Posterior vena cava (tissue), 2 donors: ENCODE measurements at regions not wholly inside any gene's neighbourhood (a gene's known extent, or its start where the extent isn't known, plus 50 kb on each side); places are given as distances from the start of the nearest gene placed in this dataset.

Experiments
- DNase-seq: peaks from one replicate; pipeline ENCODE4 v3.0.0-alpha.2; 2020; ENCODE audit warnings: low spot score
- intact Hi-C, 2 donors: fragments of 100-400 bp; cut with DNase I; formaldehyde crosslinking; loops; one replicate each; pipeline versions ENCODE4 v1.14.1 to v1.14.2; 2022 to 2023
- donor health status: DM: yes; HTN: yes; CAD: no.
- donor health status: DM: yes; HTN: yes; CAD: no.

DNA sequence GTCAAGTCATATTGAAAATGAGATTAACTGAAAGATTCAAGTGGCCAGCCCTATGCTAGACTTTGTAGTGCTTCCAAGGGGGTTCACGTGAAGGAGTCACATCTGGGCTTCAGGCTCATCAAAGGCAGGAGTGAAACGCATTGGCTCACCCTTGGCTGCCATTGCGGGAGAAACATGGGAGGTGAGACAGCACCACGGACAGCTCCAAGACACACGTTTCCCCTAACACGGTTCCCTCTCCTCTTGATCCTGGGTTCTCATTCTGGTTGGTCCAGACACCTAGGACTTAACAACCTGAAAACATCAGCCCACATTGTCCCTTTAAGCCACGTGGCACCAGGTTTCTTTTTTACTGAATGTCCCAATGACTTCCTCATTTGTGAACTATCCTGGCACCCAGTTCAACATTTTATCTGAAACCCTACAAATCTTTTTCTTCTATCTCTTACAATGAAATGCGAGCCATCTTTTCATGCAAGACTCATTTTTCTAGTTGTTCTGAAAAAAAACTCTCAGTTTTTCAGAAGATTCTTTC, 279.0 kb upstream of the VCX3A start:
- no peak for DNase-seq
- intact Hi-C loops, result no loop called here

DNA sequence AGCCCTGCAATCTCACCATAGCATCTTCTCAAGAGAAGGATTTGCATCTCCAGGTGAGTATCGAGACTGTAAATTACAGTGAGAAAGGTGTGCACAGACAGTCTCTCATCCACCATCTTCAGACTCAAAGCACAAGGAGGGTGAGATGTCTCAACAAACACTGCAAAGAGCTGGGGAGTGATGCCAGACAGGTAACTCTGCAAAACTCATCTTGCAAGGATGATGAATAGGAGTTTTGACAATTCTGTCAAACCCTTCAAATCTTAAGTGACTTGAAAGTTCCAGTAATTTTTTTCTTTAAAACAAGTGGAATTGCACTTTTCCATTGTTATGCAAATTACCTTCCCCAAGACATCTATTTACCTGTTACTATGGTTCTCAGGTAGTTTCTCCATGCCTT, 277.2 kb upstream of the VCX3A start:
- intact Hi-C loops, result no loop called here
- DNase-seq, result no peak

DNA sequence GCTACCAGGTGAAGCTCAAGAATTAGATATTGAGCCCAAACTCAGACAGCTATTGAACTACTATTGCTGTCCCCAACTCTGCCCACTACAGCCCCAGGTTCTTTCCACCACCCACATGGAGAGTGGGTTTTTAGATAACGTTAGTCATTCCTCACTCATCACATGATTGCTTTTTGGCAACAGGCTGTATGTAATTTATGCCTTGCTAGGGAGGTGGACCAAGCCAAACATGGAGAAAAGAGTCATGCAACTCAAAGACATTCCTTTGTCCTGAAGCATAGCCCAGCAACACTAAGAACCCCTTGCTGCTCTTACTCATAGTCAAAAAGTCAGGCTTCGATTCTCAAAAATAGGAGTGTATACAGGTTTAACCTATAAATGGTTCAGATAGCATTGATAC, 275.9 kb upstream of the VCX3A start:
- intact Hi-C loops, result no loop called here
- no peak for DNase-seq

DNA sequence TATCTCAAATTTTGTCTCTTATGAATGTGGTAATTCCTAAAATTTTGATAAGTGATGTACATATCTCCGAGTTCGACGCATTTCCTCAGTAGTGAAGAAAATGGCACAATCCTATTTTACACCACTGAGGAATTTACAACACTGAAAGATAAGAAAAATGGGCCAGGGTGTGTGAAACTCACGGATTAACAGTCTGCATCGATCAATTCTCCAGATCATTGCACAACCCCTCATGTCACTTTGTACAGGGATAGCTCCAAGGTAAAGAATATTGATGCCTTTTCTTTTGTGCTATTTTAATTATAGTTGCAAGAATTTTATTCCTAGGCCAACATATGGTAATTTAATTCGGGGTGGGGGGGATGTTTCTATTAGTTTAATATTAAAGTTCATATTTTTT, 268.7 kb upstream of the VCX3A start:
- DNase-seq, result no peak
- intact Hi-C loops, result no loop called here

DNA sequence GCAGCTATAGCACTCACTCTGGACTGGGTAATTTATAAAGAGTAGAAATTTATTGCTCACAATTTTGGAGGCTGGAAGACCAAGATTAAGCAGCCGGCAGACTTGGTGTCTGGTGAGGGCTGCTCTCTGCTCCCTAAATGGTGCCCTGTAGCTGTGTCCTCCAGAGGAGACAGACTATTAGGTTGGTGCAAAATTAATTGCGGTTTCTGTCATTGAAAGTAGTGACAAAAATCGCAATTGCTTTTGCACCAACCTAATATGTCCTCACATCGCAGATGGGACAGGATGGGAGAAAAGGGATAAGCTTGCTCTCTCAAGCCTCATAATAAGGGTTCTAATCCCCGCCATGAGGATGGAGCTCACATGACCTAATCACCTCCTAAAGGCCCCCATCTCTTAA, 258.1 kb upstream of the VCX3A start:
- intact Hi-C loops, result no loop called here
- no peak for DNase-seq

DNA sequence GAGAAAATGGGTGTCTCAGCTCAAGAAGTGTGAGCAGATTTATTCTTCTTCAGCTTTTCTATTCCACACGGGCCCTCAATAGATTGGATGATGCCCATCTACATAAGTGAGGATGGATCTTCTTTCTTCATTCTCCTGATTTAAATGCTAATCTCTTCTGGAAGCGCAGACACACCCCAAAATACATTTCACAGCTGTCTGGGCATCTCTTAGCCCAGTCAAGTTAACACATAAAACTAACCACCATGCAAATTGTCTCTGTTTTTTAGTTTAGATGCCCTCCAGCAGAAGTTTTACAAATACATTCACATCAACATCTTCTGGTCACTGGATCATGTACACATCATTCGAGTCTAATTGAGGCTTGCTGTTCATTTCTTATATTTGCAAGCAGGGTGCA, 249.0 kb upstream of the VCX3A start:
- intact Hi-C loops, result no loop called here
- no peak for DNase-seq

DNA sequence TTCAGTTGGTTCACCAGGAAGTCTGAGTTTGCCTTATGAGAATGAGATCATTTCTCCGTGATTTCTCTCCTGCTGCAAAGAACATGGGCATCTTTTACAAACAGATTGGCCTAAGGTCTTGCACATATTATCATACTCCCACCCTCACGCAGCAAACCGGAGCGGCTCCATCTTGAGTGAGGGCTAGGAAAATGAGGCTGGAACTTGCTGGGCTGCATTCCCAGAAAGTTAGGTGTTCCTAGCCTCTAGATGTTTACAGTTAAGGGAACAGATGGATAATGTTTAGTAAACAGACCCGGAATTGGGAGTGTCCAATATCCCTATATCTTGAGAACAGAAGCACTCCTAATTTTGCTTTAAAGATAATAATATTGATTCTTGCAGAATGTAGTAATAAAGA, 247.9 kb upstream of the VCX3A start:
- no peak for DNase-seq
- intact Hi-C loops, result no loop called here

DNA sequence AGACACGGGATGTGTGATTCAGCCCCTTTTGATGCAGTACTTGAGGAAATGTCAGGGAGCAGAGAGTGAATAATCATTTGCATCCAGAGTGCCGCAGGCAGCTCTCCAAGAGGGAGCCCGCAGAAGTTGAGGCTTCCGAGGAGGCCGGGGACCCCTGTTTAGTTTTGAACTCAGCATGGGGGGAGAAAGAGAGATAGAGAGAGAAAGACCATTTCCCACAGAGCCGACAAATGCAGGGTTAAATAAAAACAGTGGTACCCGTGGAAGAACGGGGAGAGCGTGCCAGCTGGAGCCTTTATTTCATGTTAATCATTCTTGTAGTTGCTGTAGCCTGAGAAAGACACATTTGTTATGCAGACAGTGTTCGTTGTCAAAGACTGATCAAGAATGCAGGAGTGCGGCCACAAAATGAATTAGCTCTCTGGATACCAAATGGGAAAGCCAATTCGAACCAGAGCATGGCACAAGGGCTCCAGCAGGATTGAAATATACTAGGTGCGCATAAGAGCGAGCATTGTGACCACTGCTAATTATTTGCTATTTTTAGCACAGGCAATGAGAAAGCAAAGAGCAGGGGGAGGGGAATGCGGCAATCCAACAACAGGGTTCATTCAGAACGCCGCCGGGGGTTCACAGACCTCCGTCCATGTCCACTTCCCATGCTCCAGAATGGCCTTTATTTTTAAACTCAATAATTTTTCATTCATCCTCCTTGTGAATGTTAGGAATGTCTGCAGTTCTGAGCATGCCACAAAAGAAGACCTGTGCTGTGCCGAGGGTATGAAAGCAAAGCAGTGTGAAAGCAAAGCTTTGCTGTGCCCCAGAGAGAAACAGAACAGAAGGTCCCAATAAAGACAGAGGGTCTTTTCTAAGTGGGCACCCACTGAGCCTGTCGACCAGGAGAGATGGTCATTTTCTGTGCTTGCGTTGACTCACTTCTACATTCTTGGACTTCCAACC, 243.9 kb upstream of the VCX3A start:
- intact Hi-C loops, result no loop called here
- DNase-seq, result no peak

DNA sequence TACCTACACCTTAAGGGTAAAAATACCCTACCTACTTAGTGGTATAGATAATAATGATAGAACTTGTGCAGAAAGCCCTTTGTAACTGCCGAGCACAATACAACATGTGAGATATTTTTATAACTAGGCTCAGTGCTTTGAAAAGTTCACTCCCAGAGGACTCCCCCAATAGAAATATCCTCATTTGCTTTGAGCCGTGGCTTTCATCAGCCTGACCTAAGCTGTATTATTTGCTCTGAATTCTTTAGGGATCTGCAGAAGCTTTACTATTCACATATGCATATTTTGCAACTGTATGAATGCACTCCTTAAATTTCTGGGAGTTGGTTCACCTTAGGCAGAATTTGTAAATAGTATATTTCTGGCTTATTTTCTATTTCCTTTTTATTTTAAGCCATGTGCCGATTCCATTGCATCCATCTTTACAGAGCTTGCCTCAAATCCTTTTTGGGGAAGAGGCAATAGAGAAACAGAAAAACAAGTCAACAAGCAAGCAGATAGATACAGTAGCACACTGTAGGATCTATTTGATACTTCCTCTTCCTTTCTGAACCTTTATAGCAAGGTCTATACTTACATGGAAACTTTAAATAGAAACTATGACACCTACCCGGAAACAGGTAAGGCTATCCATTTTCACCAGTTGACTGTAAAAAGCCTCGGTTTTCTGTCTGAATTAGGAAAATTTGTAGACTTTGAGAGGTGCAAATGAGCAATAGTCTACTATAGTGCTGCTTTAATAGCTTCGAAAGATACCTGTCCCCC, 242.5 kb upstream of the VCX3A start:
- DNase-seq, result no peak
- intact Hi-C loops, result no loop called here

DNA sequence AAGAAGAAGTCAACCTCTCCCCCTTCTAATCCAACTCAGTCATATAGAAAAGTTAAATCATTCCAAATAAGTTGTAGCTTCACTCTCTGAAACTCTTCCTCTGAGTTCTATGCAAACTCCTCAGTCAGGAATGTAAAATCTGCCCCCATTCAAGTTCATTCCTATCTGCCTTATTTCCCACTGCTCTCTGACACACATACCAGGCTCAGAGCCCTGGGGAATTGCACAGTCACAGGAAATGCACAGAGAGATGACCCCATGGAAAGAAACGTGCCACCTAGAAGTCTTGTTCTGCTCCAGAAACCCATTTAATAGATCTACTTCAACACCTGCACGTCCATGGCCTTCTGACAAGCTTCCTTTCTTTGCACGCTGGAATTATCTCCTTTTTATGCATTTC, 236.0 kb upstream of the VCX3A start:
- no peak for DNase-seq
- intact Hi-C loops, result no loop called here

DNA sequence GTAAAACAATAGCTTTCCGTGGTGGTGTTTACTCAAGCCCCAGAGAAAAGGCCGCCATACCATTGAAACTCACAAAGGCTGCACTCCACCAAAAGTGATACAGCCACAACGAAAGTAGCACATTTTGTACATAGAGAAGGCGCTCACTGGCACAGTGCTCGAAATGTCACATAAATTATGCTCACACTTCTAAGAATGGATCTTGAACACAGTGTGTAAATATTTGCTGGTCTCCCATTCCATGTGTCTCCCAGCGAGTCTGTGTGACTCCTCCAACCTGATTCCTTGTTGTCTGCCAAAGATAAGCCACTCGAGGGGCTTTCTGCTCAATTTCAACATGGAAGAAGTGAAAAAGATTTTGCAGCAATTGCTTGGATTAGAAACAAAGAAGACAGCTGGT, 234.0 kb upstream of the VCX3A start:
- DNase-seq, result no peak
- intact Hi-C loops, result no loop called here

DNA sequence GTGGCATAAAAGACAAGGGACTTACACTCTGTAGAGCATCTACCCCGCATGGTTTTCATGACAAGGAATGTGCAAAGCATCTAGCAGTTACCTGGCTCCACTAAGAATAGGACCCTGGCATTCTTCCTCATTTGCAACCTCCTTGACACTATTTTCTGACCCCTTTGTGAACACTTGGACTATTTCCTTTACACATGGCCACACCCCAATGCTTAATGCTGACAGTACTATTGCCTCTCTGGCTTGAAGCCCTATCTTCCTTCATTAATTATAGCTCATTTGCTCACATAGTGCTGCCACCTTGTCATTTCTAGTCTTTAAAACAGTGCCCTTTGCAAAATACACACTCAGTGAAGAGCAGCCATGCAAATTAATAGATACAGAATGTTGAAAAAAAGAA, 226.3 kb upstream of the VCX3A start:
- intact Hi-C loops, result no loop called here
- DNase-seq, result no peak

DNA sequence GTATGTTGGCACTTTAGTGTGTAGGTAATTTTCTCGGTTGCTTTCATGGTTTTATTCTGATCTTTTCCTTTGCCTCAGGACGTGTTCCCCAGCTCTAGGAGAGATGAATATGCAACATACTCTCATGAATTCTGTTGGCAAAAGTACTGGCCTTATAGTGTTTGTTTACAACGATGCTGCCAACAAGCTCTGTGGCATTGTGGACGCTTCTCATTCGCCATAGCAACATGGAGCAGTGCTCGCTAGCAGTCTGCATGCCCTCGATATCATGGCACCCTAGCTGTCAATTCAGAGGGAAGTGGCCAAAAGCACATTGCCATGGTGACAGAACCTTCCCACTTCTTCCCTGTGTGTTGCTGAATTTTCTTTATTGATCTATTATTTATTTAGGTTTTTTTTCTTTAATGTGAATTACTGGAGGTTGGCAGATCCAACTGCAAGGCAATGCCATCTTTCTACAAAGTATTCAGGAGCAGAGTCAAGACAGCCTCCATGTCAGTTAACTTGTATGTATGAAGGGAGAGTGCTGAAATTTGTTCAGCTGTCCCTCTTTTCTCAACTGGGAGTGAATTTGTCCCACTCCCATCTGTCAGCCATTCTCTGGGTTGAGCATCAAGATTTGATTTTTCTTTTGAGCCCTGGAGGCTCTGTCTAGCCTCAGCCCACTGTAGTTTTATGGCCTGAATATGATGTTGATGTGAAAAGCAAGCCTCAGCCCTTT, 224.9 kb upstream of the VCX3A start:
- no peak for DNase-seq
- intact Hi-C loops, result no loop called here

DNA sequence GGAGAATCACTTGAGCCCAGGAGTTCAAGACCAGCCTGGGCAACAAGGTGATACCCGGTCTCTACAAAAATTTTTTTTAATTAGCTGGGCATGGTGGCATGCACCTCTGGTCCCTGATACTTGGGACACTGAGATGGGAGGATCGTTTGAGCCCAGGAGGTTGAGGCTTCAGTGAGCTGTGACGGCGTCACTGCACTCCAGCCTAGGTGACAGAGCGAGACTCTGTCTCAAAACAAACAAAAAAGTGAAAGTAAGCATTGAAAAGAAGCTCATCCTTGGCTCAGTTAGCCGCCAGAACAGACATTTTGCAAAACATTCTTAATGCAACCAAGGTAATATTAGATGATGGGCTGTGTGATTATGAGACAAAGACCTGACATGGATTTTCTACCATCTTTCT, 223.3 kb upstream of the VCX3A start:
- intact Hi-C loops, result no loop called here
- DNase-seq, result no peak

DNA sequence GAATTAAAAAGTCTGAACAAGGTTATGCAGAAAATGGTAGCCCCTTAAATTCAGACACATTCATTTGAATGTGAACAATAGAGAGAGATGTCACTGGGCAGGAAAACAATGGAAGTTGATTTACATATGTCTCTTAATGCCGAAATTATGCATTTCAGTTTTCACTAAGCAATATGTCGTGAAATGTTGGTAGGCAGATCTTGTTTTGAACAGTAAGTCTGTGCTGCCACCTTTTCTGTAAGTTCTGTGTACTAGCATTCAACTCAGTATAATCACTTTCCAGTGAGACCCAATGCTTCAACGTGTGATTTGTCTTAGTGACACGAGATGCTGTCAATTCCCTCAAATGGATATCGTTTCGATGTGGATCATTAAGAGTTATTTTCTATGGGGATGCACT, 222.7 kb upstream of the VCX3A start:
- no peak for DNase-seq
- intact Hi-C loops, result no loop called here

DNA sequence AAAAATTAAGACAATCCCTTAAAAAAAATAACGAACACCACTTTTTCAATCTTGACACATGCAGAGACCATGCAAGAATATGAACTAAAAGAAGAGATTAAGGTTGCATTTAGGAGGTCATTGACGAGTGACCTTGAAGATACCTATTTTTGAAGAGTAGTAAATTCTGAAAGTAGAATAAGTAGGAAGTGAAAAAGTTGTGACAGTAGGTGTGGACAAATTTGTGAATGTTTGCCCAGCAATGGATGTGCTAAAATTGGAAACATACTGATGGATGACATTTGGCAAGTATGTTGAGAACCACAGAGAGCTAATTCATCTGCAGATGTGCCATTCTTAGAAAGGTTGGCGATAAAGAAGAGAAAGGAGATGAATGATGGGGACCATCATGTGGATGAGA, 213.7 kb upstream of the VCX3A start:
- no peak for DNase-seq
- intact Hi-C loops, result no loop called here

DNA sequence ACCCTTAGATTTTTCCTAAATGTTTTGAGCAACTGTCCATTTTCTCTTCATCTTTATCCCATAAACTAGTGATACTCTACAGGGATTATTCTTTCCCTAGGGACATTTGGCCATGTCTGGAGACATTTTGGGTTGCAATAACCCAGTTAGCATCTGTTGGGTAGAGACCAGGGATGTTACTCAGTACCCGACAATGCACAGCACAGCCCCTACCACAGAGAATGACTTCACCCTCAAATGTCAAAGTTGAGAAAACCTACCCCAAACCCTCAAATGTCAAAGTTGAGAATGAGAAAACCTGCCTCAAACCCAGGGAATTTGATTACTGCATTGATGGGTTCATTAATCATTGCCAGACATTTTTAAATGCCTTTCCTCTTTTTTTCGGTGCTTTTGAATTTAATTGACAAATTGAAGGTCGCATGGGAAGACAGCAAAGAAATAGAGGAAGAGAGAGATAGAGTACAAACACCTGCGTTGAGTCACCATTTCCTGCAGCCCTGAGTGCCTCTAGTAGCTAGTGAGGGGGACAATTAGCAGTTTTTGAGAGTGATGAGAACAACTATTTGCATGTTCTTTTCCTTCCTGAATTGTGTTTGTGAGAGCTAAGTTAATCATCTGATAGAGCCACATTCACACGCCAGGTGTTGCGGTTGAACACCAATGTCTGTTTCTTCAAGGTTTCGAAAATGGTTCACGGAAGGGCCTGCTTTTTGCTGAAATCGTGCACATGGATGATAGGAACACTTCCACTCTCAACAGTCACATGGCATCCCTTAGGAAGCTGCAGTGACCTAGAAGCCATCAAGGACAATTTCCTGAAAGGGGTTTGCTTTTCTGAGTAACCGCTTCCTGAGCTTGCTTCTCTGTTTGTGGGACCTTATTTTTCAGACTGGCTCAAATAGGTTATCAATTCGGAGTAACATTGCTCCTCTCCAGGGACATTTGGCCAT, 203.9 kb upstream of the VCX3A start:
- DNase-seq, result no peak
- intact Hi-C loops, result no loop called here

DNA sequence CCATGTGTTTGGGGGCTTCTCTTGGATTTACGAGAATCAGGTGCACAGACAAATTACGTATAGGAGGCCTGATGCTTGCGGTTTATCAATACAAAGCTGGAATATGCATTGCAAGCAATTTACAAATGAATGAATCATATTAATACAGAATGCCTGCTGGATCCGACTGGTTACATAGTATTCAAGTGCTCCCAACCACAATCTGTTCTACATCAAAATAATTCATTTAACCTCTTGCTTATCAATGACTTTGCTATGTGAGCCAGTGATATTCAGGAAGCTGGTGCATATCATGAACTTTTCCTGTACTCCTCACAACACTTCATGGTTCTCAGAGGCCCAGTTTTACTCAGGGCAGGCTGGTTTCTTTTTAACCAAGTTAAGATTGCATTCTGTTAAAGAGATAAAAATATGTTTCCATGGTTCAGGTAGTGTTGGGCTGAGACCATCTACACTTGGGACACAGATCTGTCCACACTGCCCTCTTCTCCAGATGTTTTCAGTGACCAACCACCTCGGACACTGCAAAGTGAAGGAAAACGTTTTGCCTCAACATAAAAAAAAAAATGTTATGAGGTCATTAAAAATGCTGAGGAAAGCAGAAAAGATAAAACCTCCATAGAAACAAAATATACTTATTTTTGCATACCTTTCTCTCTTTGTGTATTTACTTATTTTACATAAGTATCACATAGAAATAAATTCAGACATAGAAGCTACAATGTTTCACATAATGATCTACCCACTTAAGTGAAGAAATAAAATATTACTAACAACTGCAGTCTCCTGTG, 200.1 kb upstream of the VCX3A start:
- intact Hi-C loops, result no loop called here

More for the DNA sequence above, 200.1 kb upstream of the VCX3A start:
- DNase-seq, result no peak
